MCF 10A (cell line): ENCODE measurements at regions not wholly inside any gene's neighbourhood (a gene's known extent, or its start where the extent isn't known, plus 50 kb on each side); places are given as distances from the start of the nearest gene placed in this dataset.
"Not testable (repeated sequence)": the region's sequence is repeated elsewhere in the genome, so short reads cannot be mapped to it uniquely, and the experiment has no call there.

Experiments
- BruUV-seq: library from RNA; stranded (reverse); fragments of 400-500 nt; replicated peaks from 2 replicates; lab custom pipeline; 2021; lab: Mats Ljungman, UMichigan
- CTCF ChIA-PET: fragments of 300-600 bp; sonication (Branson Sonifier 250); formaldehyde crosslinking; extraction: SDS; loops from one replicate; lab custom pipeline; 2021; ENCODE audit warnings: antibody characterized with exemption, inconsistent platforms; lab: Yijun Ruan, JAX
- POLR2A ChIA-PET: fragments of 300-600, 350-650 bp; sonication (Branson Sonifier 250); formaldehyde crosslinking; extraction: SDS; loops from one replicate; lab custom pipeline; 2020; ENCODE audit warnings: antibody characterized with exemption, inconsistent platforms; lab: Yijun Ruan, JAX
- DNase-seq: peaks from one replicate; pipeline ENCODE4 v3.0.0-alpha.2; 2018; ENCODE audit not compliant: unreplicated experiment
- H3K27ac Mint-ChIP-seq: one replicate; pipeline ENCODE4 v1.8.0; 2022; ENCODE audit warnings: mild to moderate bottlenecking, low read depth, mixed read lengths; ENCODE audit not compliant: unreplicated experiment
- H3K27me3 Mint-ChIP-seq: one replicate; pipeline ENCODE4 v1.8.0; 2022; ENCODE audit warnings: mixed read lengths; ENCODE audit not compliant: insufficient read depth, unreplicated experiment
- H3K36me3 Mint-ChIP-seq: one replicate; pipeline ENCODE4 v1.8.0; 2022; ENCODE audit warnings: mild to moderate bottlenecking, moderate library complexity, mixed read lengths; ENCODE audit not compliant: insufficient read depth, unreplicated experiment
- H3K4me1 Mint-ChIP-seq: one replicate; pipeline ENCODE4 v1.8.0; 2022; ENCODE audit warnings: mixed read lengths; ENCODE audit not compliant: insufficient read depth, unreplicated experiment
- H3K4me3 Mint-ChIP-seq: one replicate; pipeline ENCODE4 v1.8.0; 2022; ENCODE audit warnings: mild to moderate bottlenecking, moderate library complexity, mixed read lengths; ENCODE audit not compliant: unreplicated experiment
- H3K9me3 Mint-ChIP-seq: one replicate; pipeline ENCODE4 v1.8.0; 2022; ENCODE audit warnings: mixed read lengths; ENCODE audit not compliant: unreplicated experiment
- CTCF ChIP-seq: fragments of 200-600 bp; IDR thresholded peaks from one replicate; pipeline ENCODE4 v1.8.0; 2022; ENCODE audit warnings: antibody characterized with exemption, mild to moderate bottlenecking; ENCODE audit not compliant: unreplicated experiment
- intact Hi-C: fragments of 100-400 bp; cut with micrococcal nuclease; formaldehyde crosslinking; loops from 2 replicates; pipeline ENCODE4 v1.14.1; 2022

- no peak for DNase-seq
- intact Hi-C loops: loop anchor here (2.0 to 10.0 kb wide), 2 partner anchors 732 to 1230 kb away; no protein-coding TSS in a partner anchor
- BruUV-seq: no TSS peak
- POLR2A ChIA-PET: interaction anchor here (2.2 kb wide), 1 partner anchor 310 kb away, joined by 6 read pairs; no protein-coding TSS in a partner anchor
- Mint-ChIP-seq H3K27me3 (no peaks in the 10 kb centered on the region), H3K9me3 (no peaks in the 10 kb centered on the region), H3K4me1 (no peaks in the 10 kb centered on the region), H3K36me3 (no peaks in the 10 kb centered on the region), H3K4me3 (no peak overlapping the region), H3K27ac (no peak overlapping the region)
- no peak for TF ChIP-seq CTCF
- CTCF ChIA-PET: interaction anchor here (0.6 to 5.9 kb wide), 18 partner anchors 8 to 525 kb away, joined by 3 to 147 read pairs (median 4); no protein-coding TSS in a partner anchor
These were observed 218.2 kb downstream of the VGLL3 start for GRCh38 chr3:86772699-86773098.

GRCh38 chr3:86771741-86772512 lies 219.0 kb downstream of the VGLL3 start:
- CTCF ChIA-PET: interaction anchor here (0.6 to 5.9 kb wide), 12 partner anchors 8 to 526 kb away, joined by 3 to 147 read pairs (median 4); no protein-coding TSS in a partner anchor
- H3K9me3 Mint-ChIP-seq: no peaks in the 10 kb centered on the region
- TF ChIP-seq CTCF: no peak
- BruUV-seq: no TSS peak
- POLR2A ChIA-PET: no interaction called here
- no peaks in the 10 kb centered on the region for H3K36me3 Mint-ChIP-seq
- H3K27ac Mint-ChIP-seq: no peak overlapping the region
- no peaks in the 10 kb centered on the region for H3K4me1 Mint-ChIP-seq
- no peak for DNase-seq
- no peaks in the 10 kb centered on the region for H3K27me3 Mint-ChIP-seq
- intact Hi-C loops: loop anchor here (2.0 to 10.0 kb wide), 2 partner anchors 733 to 1231 kb away; no protein-coding TSS in a partner anchor
- H3K4me3 Mint-ChIP-seq: no peak overlapping the region

GRCh38 chr3:86766331-86766730 lies 224.6 kb downstream of the VGLL3 start:
- Mint-ChIP-seq H3K4me3 (no peak overlapping the region), H3K4me1 (no peaks in the 10 kb centered on the region), H3K27me3 (no peaks in the 10 kb centered on the region), H3K27ac (no peak overlapping the region), H3K36me3 (no peaks in the 10 kb centered on the region), H3K9me3 (no peaks in the 10 kb centered on the region)
- POLR2A ChIA-PET: no interaction called here
- BruUV-seq: no TSS peak
- intact Hi-C loops: no loop called here
- CTCF ChIA-PET: interaction anchor here (0.6 to 0.7 kb wide), 2 partner anchors 328 to 402 kb away, joined by 3 to 4 read pairs; no protein-coding TSS in a partner anchor
- TF ChIP-seq CTCF: no peak
- DNase-seq: no peak

- H3K27ac Mint-ChIP-seq, H3K4me3 Mint-ChIP-seq, intact Hi-C loops, POLR2A ChIA-PET, H3K27me3 Mint-ChIP-seq, DNase-seq, H3K9me3 Mint-ChIP-seq, H3K36me3 Mint-ChIP-seq, H3K4me1 Mint-ChIP-seq, BruUV-seq: not testable (repeated sequence)
- CTCF ChIA-PET: interaction anchor here (0.6 kb wide), 1 partner anchor 541 kb away, joined by 3 read pairs; no protein-coding TSS in a partner anchor
These were observed 233.4 kb downstream of the VGLL3 start for GRCh38 chr3:86757322-86758179.
